Activated B cell treated with CpG ODN at 0.5 μM for 24 hours (primary cell): ENCODE measurements at regions not wholly inside any gene's neighbourhood (a gene's known extent, or its start where the extent isn't known, plus 50 kb on each side); places are given as distances from the start of the nearest gene placed in this dataset.

Experiments
- ATAC-seq: fragments of 200-7000 bp; cut with Tn5 transposase; one replicate; pipeline ENCODE4 v1.10.0; 2021; ENCODE audit warnings: low read depth, mild to moderate bottlenecking, moderate library complexity
- CTCF ChIA-PET: fragments of 350-600 bp; sonication (Branson Sonifier 250); formaldehyde crosslinking; loops from one replicate; lab custom pipeline; 2021; ENCODE audit warnings: antibody characterized with exemption; lab: Charles Lee
- POLR2A ChIA-PET: fragments of 350-600 bp; sonication (Branson Sonifier 250); formaldehyde crosslinking; loops from one replicate; lab custom pipeline; 2021; ENCODE audit warnings: antibody characterized with exemption; lab: Charles Lee
- DNase-seq: peaks from one replicate; pipeline ENCODE4 v3.0.0; 2022
- H3K27ac Mint-ChIP-seq: one replicate; pipeline ENCODE4 v1.8.0; 2020; ENCODE audit warnings: mixed read lengths
- H3K27me3 Mint-ChIP-seq: one replicate; pipeline ENCODE4 v1.8.0; 2021; ENCODE audit warnings: mixed read lengths
- H3K36me3 Mint-ChIP-seq: one replicate; pipeline ENCODE4 v1.8.0; 2021; ENCODE audit warnings: low read depth, mixed read lengths
- H3K4me1 Mint-ChIP-seq: one replicate; pipeline ENCODE4 v1.8.0; 2021; ENCODE audit warnings: mixed read lengths
- H3K4me3 Mint-ChIP-seq: one replicate; pipeline ENCODE4 v1.8.0; 2020; ENCODE audit warnings: mild to moderate bottlenecking, mixed read lengths
- H3K9me3 Mint-ChIP-seq: one replicate; pipeline ENCODE4 v1.8.0; 2020; ENCODE audit warnings: mixed read lengths
- intact Hi-C: fragments of 100-400 bp; cut with micrococcal nuclease; formaldehyde crosslinking; loops from one replicate; pipeline ENCODE4 v1.15.1; 2024
- TF ChIP-seq, protein P1 (sequence below): fragments of 200-600 bp; IDR thresholded peaks from one replicate; pipeline ENCODE4 v1.8.0; 2022; ENCODE audit warnings: antibody characterized with exemption, mild to moderate bottlenecking

GRCh38 chr2:216761133-216761532 is 65.8 kb upstream of the IGFBP5 start:
- ChIA-PET POLR2A (no interaction called here), CTCF (no interaction called here)
- DNase-seq = no peak
- H3K4me3 Mint-ChIP-seq = no peak overlapping the region
- H3K36me3 Mint-ChIP-seq = no peaks in the 10 kb centered on the region
- no peaks in the 10 kb centered on the region for H3K9me3 Mint-ChIP-seq
- peaks cover 9% of the 10 kb centered on the region for H3K27me3 Mint-ChIP-seq
- TF ChIP-seq, protein P1, sequence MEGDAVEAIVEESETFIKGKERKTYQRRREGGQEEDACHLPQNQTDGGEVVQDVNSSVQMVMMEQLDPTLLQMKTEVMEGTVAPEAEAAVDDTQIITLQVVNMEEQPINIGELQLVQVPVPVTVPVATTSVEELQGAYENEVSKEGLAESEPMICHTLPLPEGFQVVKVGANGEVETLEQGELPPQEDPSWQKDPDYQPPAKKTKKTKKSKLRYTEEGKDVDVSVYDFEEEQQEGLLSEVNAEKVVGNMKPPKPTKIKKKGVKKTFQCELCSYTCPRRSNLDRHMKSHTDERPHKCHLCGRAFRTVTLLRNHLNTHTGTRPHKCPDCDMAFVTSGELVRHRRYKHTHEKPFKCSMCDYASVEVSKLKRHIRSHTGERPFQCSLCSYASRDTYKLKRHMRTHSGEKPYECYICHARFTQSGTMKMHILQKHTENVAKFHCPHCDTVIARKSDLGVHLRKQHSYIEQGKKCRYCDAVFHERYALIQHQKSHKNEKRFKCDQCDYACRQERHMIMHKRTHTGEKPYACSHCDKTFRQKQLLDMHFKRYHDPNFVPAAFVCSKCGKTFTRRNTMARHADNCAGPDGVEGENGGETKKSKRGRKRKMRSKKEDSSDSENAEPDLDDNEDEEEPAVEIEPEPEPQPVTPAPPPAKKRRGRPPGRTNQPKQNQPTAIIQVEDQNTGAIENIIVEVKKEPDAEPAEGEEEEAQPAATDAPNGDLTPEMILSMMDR = no peak
- intact Hi-C loops = no loop called here
- ATAC-seq = no peak
- H3K27ac Mint-ChIP-seq = no peak overlapping the region
- no peaks in the 10 kb centered on the region for H3K4me1 Mint-ChIP-seq

- H3K27ac Mint-ChIP-seq = no peak overlapping the region
- peaks cover 10% of the 10 kb centered on the region for H3K27me3 Mint-ChIP-seq
- no peak overlapping the region for H3K4me3 Mint-ChIP-seq
- POLR2A ChIA-PET = interaction anchor here (0.6 kb wide), 1 partner anchor 65 kb away, joined by 3 read pairs; no protein-coding TSS in a partner anchor
- CTCF ChIA-PET = no interaction called here
- ATAC-seq (no peak), DNase-seq (no peak)
- TF ChIP-seq, protein P1 = no peak
- intact Hi-C loops = no loop called here
- H3K4me1 Mint-ChIP-seq = no peaks in the 10 kb centered on the region
- no peaks in the 10 kb centered on the region for H3K36me3 Mint-ChIP-seq
- H3K9me3 Mint-ChIP-seq = no peaks in the 10 kb centered on the region
Measured at GRCh38 chr2:216758256-216759155, 63.2 kb upstream of the IGFBP5 start.

GRCh38 chr2:216757532-216757931 is 62.2 kb upstream of the IGFBP5 start:
- CTCF ChIA-PET = no interaction called here
- DNase-seq (no peak), ATAC-seq (no peak)
- Mint-ChIP-seq H3K36me3 (no peaks in the 10 kb centered on the region), H3K9me3 (no peaks in the 10 kb centered on the region), H3K27me3 (peaks cover 10% of the 10 kb centered on the region), H3K4me3 (no peak overlapping the region), H3K27ac (no peak overlapping the region), H3K4me1 (no peaks in the 10 kb centered on the region)
- intact Hi-C loops = no loop called here
- POLR2A ChIA-PET = no interaction called here
- TF ChIP-seq, protein P1 = no peak

GRCh38 chr2:216756435-216756834 is 61.1 kb upstream of the IGFBP5 start:
- no peaks in the 10 kb centered on the region for H3K9me3 Mint-ChIP-seq
- H3K36me3 Mint-ChIP-seq = no peaks in the 10 kb centered on the region
- no peaks in the 10 kb centered on the region for H3K4me1 Mint-ChIP-seq
- DNase-seq (no peak), ATAC-seq (no peak)
- intact Hi-C loops = no loop called here
- POLR2A ChIA-PET = no interaction called here
- TF ChIP-seq, protein P1 = no peak
- no peak overlapping the region for H3K4me3 Mint-ChIP-seq
- CTCF ChIA-PET = interaction anchor here (1.1 kb wide), 1 partner anchor 10 kb away, joined by 4 read pairs; no protein-coding TSS in a partner anchor
- peaks cover 12% of the 10 kb centered on the region for H3K27me3 Mint-ChIP-seq
- no peak overlapping the region for H3K27ac Mint-ChIP-seq

- no peak overlapping the region for H3K4me3 Mint-ChIP-seq
- TF ChIP-seq, protein P1 = no peak
- ATAC-seq (no peak), DNase-seq (no peak)
- peaks cover 12% of the 10 kb centered on the region for H3K27me3 Mint-ChIP-seq
- no peaks in the 10 kb centered on the region for H3K36me3 Mint-ChIP-seq
- POLR2A ChIA-PET = no interaction called here
- H3K27ac Mint-ChIP-seq = no peak overlapping the region
- CTCF ChIA-PET = no interaction called here
- no peaks in the 10 kb centered on the region for H3K4me1 Mint-ChIP-seq
- no peaks in the 10 kb centered on the region for H3K9me3 Mint-ChIP-seq
- intact Hi-C loops = no loop called here
Measured at GRCh38 chr2:216754812-216755211, 59.5 kb upstream of the IGFBP5 start.
